ENCODE measurements at regions not wholly inside any gene's neighbourhood (a gene's known extent, or its start where the extent isn't known, plus 50 kb on each side); places are given as distances from the start of the nearest gene placed in this dataset.

GRCh38 chr4:114281164-114281960, 301.9 kb upstream of the ARSJ start:
- TF ChIP-seq CTCF (IDR thresholded peaks at IDR 0.05), result no peak
- TF ChIP-seq EZH2 (IDR thresholded peaks at IDR 0.05), result no peak
- no peak for TF ChIP-seq EZH2phosphoT487 (IDR thresholded peaks at IDR 0.05)
